Esophagus muscularis mucosa (tissue), 3 donors: ENCODE measurements at regions not wholly inside any gene's neighbourhood (a gene's known extent, or its start where the extent isn't known, plus 50 kb on each side); places are given as distances from the start of the nearest gene placed in this dataset.

Experiments
- small RNA-seq, 3 donors: library from RNA; depleted of rRNA; stranded (forward); fragments of <200 nt; gene quantifications; one replicate each; pipeline ENCODE3, GENCODE V24; 2016

Small RNA genes lying in the stretch of these regions (small RNA-seq; reads per million reads assigned to genes)
- 0 reads per million in 3 donors for gene AC090525.3
